GM23338 (cell line): ENCODE measurements at regions not wholly inside any gene's neighbourhood (a gene's known extent, or its start where the extent isn't known, plus 50 kb on each side); places are given as distances from the start of the nearest gene placed in this dataset.

Experiments used
- ATAC-seq: fragments of 200-7000 bp; cut with Tn5 transposase; 3 replicates; pipeline ENCODE4 v1.9.1; 2020
- DNase-seq: peaks from one replicate; pipeline ENCODE4 v3.0.0-alpha.2; 2015; ENCODE audit warnings: low spot score
- H2AFZ ChIP-seq: fragments of 200-600 bp; sonication (generic); 2 replicates; pipeline ENCODE4 v1.8.0; 2016; ENCODE audit warnings: antibody characterized with exemption, mild to moderate bottlenecking, moderate library complexity
- H3F3A ChIP-seq: fragments of 200-600 bp; sonication (generic); replicated peaks from 2 replicates; pipeline ENCODE4 v1.8.0; 2017; ENCODE audit warnings: antibody characterized with exemption, mixed run types, low read depth
- H3K27ac ChIP-seq: fragments of 200-600 bp; sonication (generic); 2 replicates; pipeline ENCODE4 v1.6.1; 2016; ENCODE audit warnings: low read depth
- H3K27me3 ChIP-seq: fragments of 200-600 bp; sonication (generic); 2 replicates; pipeline ENCODE4 v1.8.0; 2016; ENCODE audit warnings: mild to moderate bottlenecking, mixed run types, moderate library complexity; ENCODE audit not compliant: insufficient read depth
- H3K36me3 ChIP-seq: fragments of 200-600 bp; sonication (generic); 2 replicates; pipeline ENCODE4 v1.8.0; 2016; ENCODE audit warnings: mild to moderate bottlenecking; ENCODE audit not compliant: insufficient read depth
- H3K4me1 ChIP-seq: fragments of 200-600 bp; sonication (generic); 2 replicates; pipeline ENCODE4 v1.8.0; 2016; ENCODE audit warnings: mild to moderate bottlenecking, moderate library complexity; ENCODE audit not compliant: insufficient read depth
- H3K4me2 ChIP-seq: fragments of 200-600 bp; sonication (generic); 2 replicates; pipeline ENCODE4 v1.7.1; 2017; ENCODE audit warnings: mixed run types
- H3K4me3 ChIP-seq: fragments of 200-600 bp; sonication (generic); 2 replicates; pipeline ENCODE4 v1.6.1; 2016; ENCODE audit warnings: mixed run types
- H3K79me2 ChIP-seq: fragments of 200-600 bp; sonication (generic); replicated peaks from 2 replicates; pipeline ENCODE4 v1.8.0; 2017; ENCODE audit warnings: mild to moderate bottlenecking; ENCODE audit not compliant: insufficient read depth
- H3K9me2 ChIP-seq: fragments of 200-600 bp; sonication (generic); 2 replicates; pipeline ENCODE4 v1.8.0; 2017; ENCODE audit not compliant: insufficient read depth
- H4K20me1 ChIP-seq: fragments of 200-600 bp; sonication (generic); replicated peaks from 2 replicates; pipeline ENCODE4 v1.8.0; 2017; ENCODE audit warnings: mild to moderate bottlenecking; ENCODE audit not compliant: insufficient read depth
- H3K27ac Mint-ChIP-seq: 2 replicates; pipeline ENCODE4 v1.8.0; 2020; ENCODE audit warnings: inconsistent platforms, mild to moderate bottlenecking, moderate library complexity, mixed read lengths
- H3K27me3 Mint-ChIP-seq: 3 replicates; pipeline ENCODE4 v1.8.0; 2022; ENCODE audit warnings: low read depth, mild to moderate bottlenecking, moderate library complexity, mixed read lengths, inconsistent platforms; ENCODE audit not compliant: insufficient read depth, poor library complexity
- H3K36me3 Mint-ChIP-seq: 3 replicates; pipeline ENCODE4 v1.8.0; 2021; ENCODE audit warnings: low read depth, mild to moderate bottlenecking, inconsistent platforms, moderate library complexity, mixed read lengths
- H3K4me1 Mint-ChIP-seq: 3 replicates; pipeline ENCODE4 v1.8.0; 2020; ENCODE audit warnings: mild to moderate bottlenecking, inconsistent platforms, mixed read lengths
- H3K4me3 Mint-ChIP-seq: 3 replicates; pipeline ENCODE4 v1.8.0; 2021; ENCODE audit warnings: moderate library complexity, mild to moderate bottlenecking, inconsistent platforms, mixed read lengths
- H3K9me3 Mint-ChIP-seq: 3 replicates; pipeline ENCODE4 v1.8.0; 2020; ENCODE audit warnings: moderate library complexity, mild to moderate bottlenecking, inconsistent platforms, mixed read lengths
- CREB1 ChIP-seq: fragments of 250-450 bp; sonication (Bioruptor Pico); IDR thresholded peaks from 2 replicates; pipeline ENCODE4 v1.5.0; 2020; ENCODE audit warnings: low read depth, mild to moderate bottlenecking, moderate library complexity
- EZH2 ChIP-seq: fragments of 200-600 bp; sonication (generic); IDR thresholded peaks from one replicate; pipeline ENCODE4 v1.8.0; 2017; ENCODE audit warnings: antibody characterized with exemption, mild to moderate bottlenecking, low read depth; ENCODE audit not compliant: unreplicated experiment
- EZH2phosphoT487 ChIP-seq: fragments of 200-600 bp; sonication (generic); IDR thresholded peaks from one replicate; pipeline ENCODE4 v1.8.1; 2018; ENCODE audit warnings: antibody characterized with exemption; ENCODE audit not compliant: unreplicated experiment
- NANOG ChIP-seq: IDR thresholded peaks from 2 replicates; pipeline ENCODE4 v1.6.1; 2016; ENCODE audit warnings: antibody characterized with exemption, borderline replicate concordance
- STAT1 ChIP-seq: IDR thresholded peaks from one replicate; pipeline ENCODE4 v1.6.1; 2016; ENCODE audit warnings: antibody characterized with exemption; ENCODE audit not compliant: unreplicated experiment
- ZNF114 ChIP-seq: fragments of 250-450 bp; sonication (Bioruptor Pico); IDR thresholded peaks from 2 replicates; pipeline ENCODE4 v1.5.0; 2020; ENCODE audit warnings: mild to moderate bottlenecking, moderate library complexity
- ZNF331 ChIP-seq: fragments of 250-450 bp; sonication (Bioruptor Pico); IDR thresholded peaks from 2 replicates; pipeline ENCODE4 v1.5.0; 2020; ENCODE audit warnings: low read depth, mild to moderate bottlenecking, moderate library complexity
- TF ChIP-seq, protein P1 (sequence below): fragments of 250-450 bp; sonication (Bioruptor Pico); IDR thresholded peaks from 2 replicates; pipeline ENCODE4 v1.5.0; 2020; ENCODE audit warnings: mild to moderate bottlenecking, moderate library complexity
- TF ChIP-seq, protein P2 (sequence below): IDR thresholded peaks from 2 replicates; pipeline ENCODE4 v1.6.1; 2016; ENCODE audit warnings: antibody characterized with exemption

DNA sequence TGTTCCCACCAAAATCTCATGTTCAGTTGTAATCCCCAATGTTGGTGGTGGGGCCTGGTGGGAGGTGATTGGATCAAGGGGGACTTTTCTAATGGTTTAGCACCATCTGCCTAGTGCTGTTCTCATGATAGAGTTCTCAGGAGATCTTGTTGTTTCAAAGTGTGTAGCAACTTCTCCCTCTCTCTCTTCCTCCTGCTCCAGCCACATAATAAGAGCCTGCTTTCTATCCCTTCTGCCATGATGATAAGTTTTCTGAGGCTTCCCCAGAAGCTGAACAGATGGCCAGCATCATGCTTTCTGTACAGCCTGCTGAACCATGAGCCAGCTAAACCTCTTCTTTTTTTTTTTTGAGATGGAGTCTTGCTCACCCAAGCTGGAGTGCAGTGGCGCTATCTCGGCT, 910.6 kb downstream of the KCNMA1 start (continued):
- TF ChIP-seq, protein P1, sequence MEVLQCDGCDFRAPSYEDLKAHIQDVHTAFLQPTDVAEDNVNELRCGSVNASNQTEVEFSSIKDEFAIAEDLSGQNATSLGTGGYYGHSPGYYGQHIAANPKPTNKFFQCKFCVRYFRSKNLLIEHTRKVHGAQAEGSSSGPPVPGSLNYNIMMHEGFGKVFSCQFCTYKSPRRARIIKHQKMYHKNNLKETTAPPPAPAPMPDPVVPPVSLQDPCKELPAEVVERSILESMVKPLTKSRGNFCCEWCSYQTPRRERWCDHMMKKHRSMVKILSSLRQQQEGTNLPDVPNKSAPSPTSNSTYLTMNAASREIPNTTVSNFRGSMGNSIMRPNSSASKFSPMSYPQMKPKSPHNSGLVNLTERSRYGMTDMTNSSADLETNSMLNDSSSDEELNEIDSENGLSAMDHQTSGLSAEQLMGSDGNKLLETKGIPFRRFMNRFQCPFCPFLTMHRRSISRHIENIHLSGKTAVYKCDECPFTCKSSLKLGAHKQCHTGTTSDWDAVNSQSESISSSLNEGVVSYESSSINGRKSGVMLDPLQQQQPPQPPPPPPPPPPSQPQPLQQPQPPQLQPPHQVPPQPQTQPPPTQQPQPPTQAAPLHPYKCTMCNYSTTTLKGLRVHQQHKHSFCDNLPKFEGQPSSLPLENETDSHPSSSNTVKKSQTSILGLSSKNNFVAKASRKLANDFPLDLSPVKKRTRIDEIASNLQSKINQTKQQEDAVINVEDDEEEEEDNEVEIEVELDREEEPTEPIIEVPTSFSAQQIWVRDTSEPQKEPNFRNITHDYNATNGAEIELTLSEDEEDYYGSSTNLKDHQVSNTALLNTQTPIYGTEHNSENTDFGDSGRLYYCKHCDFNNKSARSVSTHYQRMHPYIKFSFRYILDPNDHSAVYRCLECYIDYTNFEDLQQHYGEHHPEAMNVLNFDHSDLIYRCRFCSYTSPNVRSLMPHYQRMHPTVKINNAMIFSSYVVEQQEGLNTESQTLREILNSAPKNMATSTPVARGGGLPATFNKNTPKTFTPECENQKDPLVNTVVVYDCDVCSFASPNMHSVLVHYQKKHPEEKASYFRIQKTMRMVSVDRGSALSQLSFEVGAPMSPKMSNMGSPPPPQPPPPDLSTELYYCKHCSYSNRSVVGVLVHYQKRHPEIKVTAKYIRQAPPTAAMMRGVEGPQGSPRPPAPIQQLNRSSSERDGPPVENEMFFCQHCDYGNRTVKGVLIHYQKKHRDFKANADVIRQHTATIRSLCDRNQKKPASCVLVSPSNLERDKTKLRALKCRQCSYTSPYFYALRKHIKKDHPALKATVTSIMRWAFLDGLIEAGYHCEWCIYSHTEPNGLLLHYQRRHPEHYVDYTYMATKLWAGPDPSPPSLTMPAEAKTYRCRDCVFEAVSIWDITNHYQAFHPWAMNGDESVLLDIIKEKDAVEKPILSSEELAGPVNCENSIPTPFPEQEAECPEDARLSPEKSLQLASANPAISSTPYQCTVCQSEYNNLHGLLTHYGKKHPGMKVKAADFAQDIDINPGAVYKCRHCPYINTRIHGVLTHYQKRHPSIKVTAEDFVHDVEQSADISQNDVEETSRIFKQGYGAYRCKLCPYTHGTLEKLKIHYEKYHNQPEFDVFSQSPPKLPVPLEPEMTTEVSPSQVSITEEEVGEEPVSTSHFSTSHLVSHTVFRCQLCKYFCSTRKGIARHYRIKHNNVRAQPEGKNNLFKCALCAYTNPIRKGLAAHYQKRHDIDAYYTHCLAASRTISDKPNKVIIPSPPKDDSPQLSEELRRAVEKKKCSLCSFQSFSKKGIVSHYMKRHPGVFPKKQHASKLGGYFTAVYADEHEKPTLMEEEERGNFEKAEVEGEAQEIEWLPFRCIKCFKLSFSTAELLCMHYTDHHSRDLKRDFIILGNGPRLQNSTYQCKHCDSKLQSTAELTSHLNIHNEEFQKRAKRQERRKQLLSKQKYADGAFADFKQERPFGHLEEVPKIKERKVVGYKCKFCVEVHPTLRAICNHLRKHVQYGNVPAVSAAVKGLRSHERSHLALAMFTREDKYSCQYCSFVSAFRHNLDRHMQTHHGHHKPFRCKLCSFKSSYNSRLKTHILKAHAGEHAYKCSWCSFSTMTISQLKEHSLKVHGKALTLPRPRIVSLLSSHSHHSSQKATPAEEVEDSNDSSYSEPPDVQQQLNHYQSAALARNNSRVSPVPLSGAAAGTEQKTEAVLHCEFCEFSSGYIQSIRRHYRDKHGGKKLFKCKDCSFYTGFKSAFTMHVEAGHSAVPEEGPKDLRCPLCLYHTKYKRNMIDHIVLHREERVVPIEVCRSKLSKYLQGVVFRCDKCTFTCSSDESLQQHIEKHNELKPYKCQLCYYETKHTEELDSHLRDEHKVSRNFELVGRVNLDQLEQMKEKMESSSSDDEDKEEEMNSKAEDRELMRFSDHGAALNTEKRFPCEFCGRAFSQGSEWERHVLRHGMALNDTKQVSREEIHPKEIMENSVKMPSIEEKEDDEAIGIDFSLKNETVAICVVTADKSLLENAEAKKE (CRISPR knock-in tag): no peak
- TF ChIP-seq EZH2phosphoT487: no peak
- no peak for TF ChIP-seq ZNF114 (CRISPR knock-in tag)
- no peak for TF ChIP-seq NANOG
- TF ChIP-seq ZNF331 (CRISPR knock-in tag): no peak
- no peak for TF ChIP-seq EZH2
- no peak for TF ChIP-seq CREB1 (CRISPR knock-in tag)

DNA sequence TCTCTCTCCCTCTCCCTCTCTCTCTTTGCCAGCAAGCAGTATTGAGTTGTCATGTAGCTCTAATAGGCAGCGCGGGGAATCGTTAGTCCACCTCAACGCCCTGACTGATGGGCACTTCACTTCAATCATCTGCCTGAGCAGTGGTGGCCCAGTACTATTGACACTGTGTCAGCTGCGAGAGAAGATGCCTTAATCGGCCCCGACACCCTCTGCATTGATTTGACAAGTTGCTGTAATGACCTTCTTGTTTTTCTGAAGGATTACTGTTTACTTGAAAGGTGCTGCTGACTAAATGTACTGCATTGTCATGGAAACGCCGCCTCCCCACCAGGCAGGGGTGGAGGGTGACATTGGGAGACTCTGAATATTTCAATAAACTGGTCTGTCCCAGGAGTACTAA, 913.8 kb downstream of the KCNMA1 start:
- no peak overlapping the region for H3K27ac Mint-ChIP-seq
- peaks cover 4% of the 10 kb centered on the region; the same call in 1 of the 2 replicates for H3K9me2 ChIP-seq
- no peaks in the 10 kb centered on the region for H3K27me3 Mint-ChIP-seq
- H3K9me3 Mint-ChIP-seq: no peaks in the 10 kb centered on the region
- H3K4me1 Mint-ChIP-seq: no peaks in the 10 kb centered on the region
- no peak overlapping the region for H3K27ac ChIP-seq
- no peaks in the 10 kb centered on the region for H4K20me1 ChIP-seq
- H3K27me3 ChIP-seq: no peaks in the 10 kb centered on the region
- no peaks in the 10 kb centered on the region; the same call in 1 of the 2 replicates for H3K36me3 ChIP-seq
- peak; percentile 6 for DNase-seq
- no peaks in the 10 kb centered on the region for H3K79me2 ChIP-seq
- H3K36me3 Mint-ChIP-seq: no peaks in the 10 kb centered on the region
- H3F3A ChIP-seq: no peaks in the 10 kb centered on the region
- no peak overlapping the region for H3K4me3 ChIP-seq
- no peak overlapping the region for H3K4me3 Mint-ChIP-seq
- peak; percentile 57 for ATAC-seq
- peaks cover 12% of the 10 kb centered on the region for H3K4me1 ChIP-seq
- H3K4me2 ChIP-seq: peak overlapping the region; percentile 60
- no peak overlapping the region for H2AFZ ChIP-seq
- TF ChIP-seq STAT1: no peak
- TF ChIP-seq, protein P1 (CRISPR knock-in tag): no peak
- TF ChIP-seq, protein P2, sequence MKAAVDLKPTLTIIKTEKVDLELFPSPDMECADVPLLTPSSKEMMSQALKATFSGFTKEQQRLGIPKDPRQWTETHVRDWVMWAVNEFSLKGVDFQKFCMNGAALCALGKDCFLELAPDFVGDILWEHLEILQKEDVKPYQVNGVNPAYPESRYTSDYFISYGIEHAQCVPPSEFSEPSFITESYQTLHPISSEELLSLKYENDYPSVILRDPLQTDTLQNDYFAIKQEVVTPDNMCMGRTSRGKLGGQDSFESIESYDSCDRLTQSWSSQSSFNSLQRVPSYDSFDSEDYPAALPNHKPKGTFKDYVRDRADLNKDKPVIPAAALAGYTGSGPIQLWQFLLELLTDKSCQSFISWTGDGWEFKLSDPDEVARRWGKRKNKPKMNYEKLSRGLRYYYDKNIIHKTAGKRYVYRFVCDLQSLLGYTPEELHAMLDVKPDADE: no peak
